GM12873 (cell line): ENCODE measurements at regions not wholly inside any gene's neighbourhood (a gene's known extent, or its start where the extent isn't known, plus 50 kb on each side); places are given as distances from the start of the nearest gene placed in this dataset.

Experiments used
- CTCF ChIP-seq: IDR thresholded peaks from 2 replicates; pipeline ENCODE4 v1.5.1; 2012; ENCODE audit warnings: low read depth, mild to moderate bottlenecking, moderate library complexity, low read length, control low read depth; ENCODE audit not compliant: insufficient read depth; ENCODE audit errors: missing control alignments

DNA sequence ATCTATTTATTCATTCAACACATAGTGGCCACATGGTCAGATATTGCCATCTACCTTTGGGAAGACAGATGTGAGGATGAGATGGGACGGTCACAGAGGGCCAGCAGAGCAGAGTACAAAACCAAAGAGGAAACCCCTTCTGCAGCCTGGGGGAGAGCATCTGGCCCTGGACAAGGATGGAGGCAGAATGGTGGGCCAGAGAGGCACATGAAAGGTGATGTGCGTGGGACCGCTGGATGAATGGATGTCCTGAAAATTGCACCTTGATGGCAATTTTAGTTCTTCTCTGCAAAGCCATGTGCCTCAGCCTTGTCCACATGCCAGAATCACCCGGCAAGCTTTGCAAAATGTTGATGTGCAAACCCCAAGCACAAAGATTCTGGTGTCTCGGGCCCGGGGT lies 77.4 kb upstream of the CD93 start:
- no peak for TF ChIP-seq CTCF

DNA sequence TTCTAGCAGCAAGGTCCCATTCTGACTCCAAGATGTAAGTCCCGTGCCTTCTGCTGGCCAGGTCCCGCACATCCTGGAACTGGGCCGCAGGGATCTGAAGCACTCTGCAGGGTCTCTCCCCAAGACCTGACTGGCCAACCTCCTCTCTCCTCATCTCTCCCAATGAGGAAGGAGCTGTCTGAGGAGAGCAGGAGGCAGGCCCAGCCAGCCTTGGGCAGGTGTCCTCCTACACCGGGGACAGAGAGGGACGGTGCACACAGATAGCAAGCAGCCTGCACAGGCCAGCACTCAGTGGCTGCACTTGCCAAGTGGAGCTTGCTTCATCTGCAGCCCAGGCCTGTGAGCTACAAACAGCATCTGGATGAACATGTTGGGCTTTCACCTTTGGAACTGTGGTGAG lies 76.8 kb upstream of the CD93 start:
- TF ChIP-seq CTCF: no peak

DNA sequence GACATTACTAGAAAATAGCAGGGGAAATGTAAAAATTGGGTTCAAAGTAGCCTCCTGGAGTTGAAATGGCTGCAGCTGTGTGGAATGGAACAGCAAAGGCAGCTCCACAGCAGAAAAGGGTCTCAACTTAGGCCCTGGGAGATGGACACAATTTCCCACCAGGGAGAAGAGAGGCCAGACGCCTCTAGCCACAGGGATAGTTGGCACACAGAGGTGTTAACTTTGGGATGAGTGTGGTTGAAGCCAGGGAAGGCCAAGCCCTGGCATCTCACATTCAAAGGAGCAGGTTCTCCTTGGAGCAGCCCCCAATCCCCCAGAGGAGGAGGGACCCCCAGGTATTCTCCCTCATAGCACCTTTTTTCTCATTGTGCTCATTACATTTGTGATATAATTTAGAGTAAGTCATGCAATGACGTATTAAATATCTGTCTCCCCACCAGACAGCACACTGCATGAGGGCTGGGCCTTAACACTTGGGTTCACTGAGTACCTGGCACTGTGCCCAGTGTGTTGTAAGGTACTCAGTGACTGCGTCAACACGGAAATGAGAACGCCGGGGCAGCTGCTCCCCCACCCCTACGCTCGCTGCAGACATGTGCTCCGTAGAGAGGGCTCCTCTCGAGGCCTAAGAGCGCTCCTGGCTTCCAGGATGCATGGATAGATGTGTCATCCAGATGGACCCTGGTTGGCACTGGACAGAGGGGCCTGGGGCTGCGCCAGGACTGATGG lies 76.0 kb upstream of the CD93 start:
- TF ChIP-seq CTCF: no peak

- no peak for TF ChIP-seq CTCF
Measured at GRCh38 chr20:23161244-23161891, 75.2 kb upstream of the CD93 start.

DNA sequence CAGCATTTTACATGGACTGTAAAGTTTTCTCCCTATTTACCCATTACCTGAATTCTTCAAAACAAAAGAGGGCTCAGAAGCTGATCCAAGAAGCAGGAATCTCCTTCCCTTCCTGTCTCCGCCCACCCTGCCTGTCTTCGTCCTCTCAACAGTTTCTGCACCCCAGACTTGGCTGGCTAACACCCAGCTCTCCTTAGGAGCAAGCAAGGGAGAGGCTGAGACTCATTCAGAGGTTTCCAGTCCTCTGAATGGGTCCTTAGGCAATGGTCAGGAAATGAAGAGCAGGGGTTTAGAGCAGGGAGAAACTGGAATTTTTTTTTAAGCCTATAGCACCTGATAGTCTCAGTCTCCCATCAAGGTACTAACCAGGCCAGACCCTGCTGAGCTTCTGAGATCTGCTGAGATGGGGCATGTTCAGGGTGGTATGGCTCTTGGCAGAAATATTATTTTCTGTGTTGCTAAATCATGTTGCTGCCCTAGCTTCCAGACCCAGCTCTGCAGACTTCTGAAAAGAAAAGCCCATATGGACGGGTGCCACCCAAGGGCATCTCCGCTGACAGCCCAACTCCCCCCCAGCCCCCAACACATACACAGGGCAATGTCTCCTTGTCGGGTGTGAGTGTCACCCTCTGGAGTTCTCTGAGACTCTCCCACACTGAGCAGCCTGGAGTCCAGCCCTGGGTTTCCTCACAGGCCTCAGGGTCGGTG lies 74.6 kb upstream of the CD93 start:
- no peak for TF ChIP-seq CTCF

- no peak for TF ChIP-seq CTCF
Measured at GRCh38 chr20:23159947-23160318, 73.8 kb upstream of the CD93 start.

GRCh38 chr20:23159256-23159946 lies 73.3 kb upstream of the CD93 start:
- TF ChIP-seq CTCF: no peak
